HepG2 (cell line): ENCODE measurements at regions not wholly inside any gene's neighbourhood (a gene's known extent, or its start where the extent isn't known, plus 50 kb on each side); places are given as distances from the start of the nearest gene placed in this dataset.

Experiments used
- ATAC-seq: fragments of 200-7000 bp; cut with Tn5 transposase; 3 replicates; pipeline ENCODE4 v1.9.1; 2020; ENCODE audit warnings: mild to moderate bottlenecking, moderate library complexity
- BruUV-seq: library from RNA; stranded (reverse); fragments of 400-500 nt; replicated peaks from 2 replicates; lab custom pipeline; 2021; lab: Mats Ljungman, UMichigan
- CTCF ChIA-PET: fragments of 300-600 bp; formaldehyde crosslinking; extraction: SDS; loops from one replicate; lab custom pipeline; 2021; ENCODE audit warnings: low total read pairs, inconsistent platforms, low intra/inter-chr PET ratio; lab: Yijun Ruan, JAX
- POLR2A ChIA-PET: fragments of 350-600 bp; sonication (Branson Sonifier 250); formaldehyde crosslinking; loops from one replicate; lab custom pipeline; 2020; ENCODE audit warnings: antibody characterized with exemption, inconsistent platforms; lab: Yijun Ruan, JAX
- DNase-seq: peaks from one replicate; pipeline ENCODE4 v3.0.0-alpha.2; 2015; ENCODE audit warnings: low spot score
- FAIRE-seq: peaks from 3 replicates; lab custom pipeline; 2011; peaks lifted over from hg19 to GRCh38; lab: Jason Lieb, UNC
- H2AFZ ChIP-seq: one replicate; pipeline ENCODE4 v1.6.1; 2011; ENCODE audit warnings: low read length, inconsistent platforms
- H3K27ac ChIP-seq: fragments of 300-600 bp; 3 replicates; pipeline ENCODE4 v1.8.0; 2011; ENCODE audit warnings: mixed run types, mild to moderate bottlenecking, mixed read lengths, low read length, inconsistent platforms; ENCODE audit not compliant: insufficient read depth; ENCODE audit errors: extremely low read length
- H3K27me3 ChIP-seq, 2 experiments: fragments of 200-600 bp in 1 of 2; 2 replicates in 1 of 2; 3 replicates in 1 of 2; pipeline versions ENCODE4 v1.6.0 to v1.8.0; 2011; ENCODE audit warnings: low read length in 2 of 2, mild to moderate bottlenecking in 2 of 2, moderate library complexity in 2 of 2, inconsistent platforms in 1 of 2; ENCODE audit not compliant: insufficient read depth in 2 of 2, control insufficient read depth in 1 of 2
- H3K36me3 ChIP-seq, 2 experiments: fragments of 200-600 bp in 1 of 2; replicated peaks in 1 of 2; 2 replicates in 1 of 2; 3 replicates in 1 of 2; pipeline versions ENCODE4 v1.5.1 to v1.8.0; 2011; ENCODE audit warnings: low read length in 2 of 2, inconsistent platforms in 1 of 2; ENCODE audit not compliant: insufficient read depth in 2 of 2, control insufficient read depth in 1 of 2
- H3K4me1 ChIP-seq: 2 replicates; pipeline ENCODE4 v1.5.1; 2012; ENCODE audit warnings: low read length, inconsistent platforms; ENCODE audit not compliant: insufficient read depth
- H3K4me2 ChIP-seq: 2 replicates; pipeline ENCODE4 v1.6.0; 2011; ENCODE audit warnings: low read depth, low read length, inconsistent platforms
- H3K4me3 ChIP-seq, 3 experiments: fragments of 200-600 bp in 1 of 3; sonication (generic), shearing (Covaris generic) in 1 of 3; replicated peaks in 1 of 3; 2 replicates each; pipeline ENCODE4 v1.5.1; 2011 to 2016; ENCODE audit warnings: low read length in 3 of 3, inconsistent platforms in 2 of 3, low read depth in 2 of 3, mild to moderate bottlenecking in 2 of 3, control low read depth in 1 of 3, mixed read lengths in 1 of 3; ENCODE audit not compliant: insufficient read depth in 1 of 3
- H3K79me2 ChIP-seq: one replicate; pipeline ENCODE4 v1.6.1; 2011; ENCODE audit warnings: low read length, inconsistent platforms; ENCODE audit not compliant: insufficient read depth
- H3K9ac ChIP-seq: 2 replicates; pipeline ENCODE4 v1.6.0; 2011; ENCODE audit warnings: mild to moderate bottlenecking, low read depth, low read length, inconsistent platforms; ENCODE audit not compliant: insufficient read depth
- H3K9me3 ChIP-seq: 2 replicates; pipeline ENCODE4 v1.5.1; 2012; ENCODE audit warnings: mild to moderate bottlenecking, low read length
- H4K20me1 ChIP-seq: 2 replicates; pipeline ENCODE4 v1.6.0; 2011; ENCODE audit warnings: inconsistent platforms, mild to moderate bottlenecking, low read length, moderate library complexity; ENCODE audit not compliant: insufficient read depth
- ATF7 ChIP-seq, 2 experiments: fragments of 450-650 bp in 1 of 2; sonication (generic) in 1 of 2; formaldehyde crosslinking in 1 of 2; IDR thresholded peaks; 2 replicates each; pipeline versions ENCODE4 v1.4.0 to v1.6.1; 2016 to 2020; ENCODE audit warnings: antibody characterized with exemption in 1 of 2, mild to moderate bottlenecking in 1 of 2, missing genetic modification reagents in 1 of 2
- MLLT10 ChIP-seq: sonication (generic); formaldehyde crosslinking; IDR thresholded peaks from 2 replicates; pipeline ENCODE4 v1.4.0; 2020; ENCODE audit warnings: missing genetic modification reagents
- MYNN ChIP-seq: sonication (generic); formaldehyde crosslinking; IDR thresholded peaks from 2 replicates; pipeline ENCODE4 v1.4.0; 2020; ENCODE audit warnings: mild to moderate bottlenecking, low read depth, missing genetic modification reagents
- MZF1 ChIP-seq: sonication (generic); formaldehyde crosslinking; IDR thresholded peaks from 2 replicates; pipeline ENCODE4 v1.8.1; 2023; ENCODE audit warnings: mild to moderate bottlenecking, missing genetic modification reagents, borderline replicate concordance
- PCBP1 ChIP-seq: fragments of 200-400 bp; formaldehyde crosslinking; IDR thresholded peaks from 2 replicates; pipeline ENCODE4 v1.6.1; 2017; ENCODE audit warnings: mild to moderate bottlenecking, low read depth, low read length, borderline replicate concordance
- SMC3 ChIP-seq: IDR thresholded peaks from 2 replicates; pipeline ENCODE4 v1.6.1; 2011; ENCODE audit warnings: low read length, improper control_type of control experiment
- YEATS4 ChIP-seq: sonication (generic); formaldehyde crosslinking; IDR thresholded peaks from 2 replicates; pipeline ENCODE4 v1.4.0; 2020; ENCODE audit warnings: missing genetic modification reagents, borderline replicate concordance
- ZFY ChIP-seq: sonication (generic); formaldehyde crosslinking; IDR thresholded peaks from 2 replicates; pipeline ENCODE4 v1.4.0; 2020; ENCODE audit warnings: missing genetic modification reagents
- ZNF496 ChIP-seq: sonication (generic); formaldehyde crosslinking; IDR thresholded peaks from 2 replicates; pipeline ENCODE4 v1.8.1; 2023; ENCODE audit warnings: mild to moderate bottlenecking, moderate library complexity, missing genetic modification reagents; ENCODE audit not compliant: insufficient replicate concordance
- ZNF605 ChIP-seq: sonication (generic); formaldehyde crosslinking; IDR thresholded peaks from 2 replicates; pipeline ENCODE4 v1.8.0; 2022; ENCODE audit warnings: mild to moderate bottlenecking, missing genetic modification reagents
- ZNF674 ChIP-seq: sonication (generic); formaldehyde crosslinking; IDR thresholded peaks from 2 replicates; pipeline ENCODE4 v1.5.0; 2020; ENCODE audit warnings: low read depth, mild to moderate bottlenecking, missing genetic modification reagents
- WGBS: methylation state at CpG from one replicate; pipeline ENCODE4 v1.1.6; 2017; ENCODE audit warnings: low lambda C conversion rate; 5-methylcytosine and 5-hydroxymethylcytosine counted together
- in situ Hi-C: cut with HindIII; loops from 2 replicates; pipeline ENCODE4 v1.10.0; 2017; ENCODE audit warnings: low pct_unique_long_range_greater_than_20kb; ENCODE audit not compliant: extremely low pct_ligation_motif_present
- intact Hi-C: fragments of 100-400 bp; cut with micrococcal nuclease; formaldehyde crosslinking; loops from one replicate; pipeline ENCODE4 v1.10.0; 2022; ENCODE audit not compliant: unreplicated experiment
- TF ChIP-seq, protein P1 (sequence below): IDR thresholded peaks from 2 replicates; pipeline ENCODE4 v1.6.1; 2016; ENCODE audit warnings: low read depth, borderline replicate concordance

DNA sequence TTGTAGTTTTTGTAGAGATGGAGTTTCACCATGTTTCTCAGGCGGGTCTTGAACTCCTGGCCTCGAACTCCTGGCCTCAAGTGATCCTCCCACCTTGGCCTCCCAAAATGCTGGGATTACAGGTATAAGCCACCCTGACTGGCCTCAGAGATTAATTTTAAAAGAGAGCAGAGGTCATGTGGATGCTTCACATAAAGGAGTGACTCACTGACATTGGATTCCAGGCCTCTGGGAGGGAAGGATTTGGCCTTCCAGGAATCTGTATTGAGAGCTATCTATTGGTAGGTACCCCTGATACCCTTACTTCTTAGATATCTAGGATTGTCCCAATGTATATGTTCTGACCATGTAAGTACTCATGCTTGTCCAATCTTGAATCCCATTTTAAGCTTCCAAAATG is 138.4 kb downstream of the FAM161A start (continued):
- no peak for TF ChIP-seq ZNF605
- no peak for TF ChIP-seq MYNN (CRISPR knock-in tag)
- TF ChIP-seq SMC3 = no peak
- TF ChIP-seq ZNF496 (CRISPR knock-in tag) = no peak
- TF ChIP-seq ZNF674 (CRISPR knock-in tag) = no peak

DNA sequence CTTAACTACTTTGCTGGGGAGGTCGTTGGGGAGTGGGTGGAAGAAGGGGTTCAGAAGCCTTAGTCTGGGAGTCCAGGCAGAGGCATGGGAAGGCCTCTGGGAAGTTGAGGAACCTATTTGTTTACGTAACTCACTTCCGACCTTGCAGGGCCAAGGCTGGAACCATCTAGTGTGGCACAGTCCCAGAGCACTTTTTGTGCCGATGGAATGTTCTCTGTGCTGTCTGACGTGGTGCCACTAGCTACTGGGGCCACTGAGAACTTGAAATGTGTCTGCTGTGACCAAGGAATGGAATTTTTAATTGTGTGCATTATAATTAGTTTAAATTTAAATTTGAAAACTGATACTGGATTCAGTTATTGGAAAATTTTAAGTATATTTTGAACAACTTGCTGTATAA is 139.7 kb downstream of the FAM161A start:
- ATAC-seq = no peak
- H3K36me3 ChIP-seq = no peaks in the 10 kb centered on the region
- no peaks in the 10 kb centered on the region for H3K79me2 ChIP-seq
- CTCF ChIA-PET = no interaction called here
- in situ Hi-C loops = no loop called here
- no peaks in the 10 kb centered on the region for H4K20me1 ChIP-seq
- no peaks in the 10 kb centered on the region for H3K9me3 ChIP-seq
- TF ChIP-seq MLLT10 (CRISPR knock-in tag) (no peak), ZFY (CRISPR knock-in tag) (no peak)
- TF ChIP-seq, all 625 proteins: peak for 0
- H3K27me3 ChIP-seq = 0 out of 5 replicates have a peak, but pooled peaks cover 1 to 5% of the 10 kb centered on the region in 2 experiments
- no peak overlapping the region for H3K4me3 ChIP-seq
- BruUV-seq = no TSS peak
- POLR2A ChIA-PET = no interaction called here
- DNase-seq (no peak), FAIRE-seq (no peak)
- no peak overlapping the region for H3K9ac ChIP-seq
- H3K4me1 ChIP-seq = peaks cover 16% of the 10 kb centered on the region
- intact Hi-C loops = no loop called here
- WGBS = 44% methylated on average over 5 of the region's 5 CpGs
- H2AFZ ChIP-seq = no peak overlapping the region
- no peak overlapping the region for H3K27ac ChIP-seq
- no peak overlapping the region for H3K4me2 ChIP-seq

- H3K4me3 ChIP-seq = no peak overlapping the region
- no peaks in the 10 kb centered on the region for H3K9me3 ChIP-seq
- BruUV-seq = no TSS peak
- no peak overlapping the region for H2AFZ ChIP-seq
- no peaks in the 10 kb centered on the region for H4K20me1 ChIP-seq
- ChIA-PET POLR2A (no interaction called here), CTCF (no interaction called here)
- TF ChIP-seq ATF7 (IDR thresholded peaks at IDR 0.05) (0 out of 2 replicates have a peak, but pooled peaks have one; percentile 21), ATF7 (CRISPR knock-in tag; IDR thresholded peaks at IDR 0.05) (no peak), PCBP1 (no peak), YEATS4 (CRISPR knock-in tag) (no peak), MZF1 (CRISPR knock-in tag) (no peak)
- TF ChIP-seq, protein P1, sequence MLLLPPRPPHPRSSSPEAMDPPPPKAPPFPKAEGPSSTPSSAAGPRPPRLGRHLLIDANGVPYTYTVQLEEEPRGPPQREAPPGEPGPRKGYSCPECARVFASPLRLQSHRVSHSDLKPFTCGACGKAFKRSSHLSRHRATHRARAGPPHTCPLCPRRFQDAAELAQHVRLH = no peak
- DNase-seq (no peak), ATAC-seq (no peak), FAIRE-seq (no peak)
- WGBS = 21% methylated on average over 6 of the region's 6 CpGs
- no peaks in the 10 kb centered on the region for H3K79me2 ChIP-seq
- intact Hi-C loops (no loop called here), in situ Hi-C loops (no loop called here)
- no peak overlapping the region for H3K9ac ChIP-seq
- 0 out of 5 replicates have a peak, but pooled peaks cover 1 to 3% of the 10 kb centered on the region in 2 experiments for H3K27me3 ChIP-seq
- no peak overlapping the region for H3K4me2 ChIP-seq
- H3K27ac ChIP-seq = no peak overlapping the region
- H3K4me1 ChIP-seq = peaks cover 19% of the 10 kb centered on the region
- no peaks in the 10 kb centered on the region for H3K36me3 ChIP-seq
These were observed 140.4 kb downstream of the FAM161A start for GRCh38 chr2:61713457-61713856.
